ENCODE measurements at regions not wholly inside any gene's neighbourhood (a gene's known extent, or its start where the extent isn't known, plus 50 kb on each side); places are given as distances from the start of the nearest gene placed in this dataset.

DNA sequence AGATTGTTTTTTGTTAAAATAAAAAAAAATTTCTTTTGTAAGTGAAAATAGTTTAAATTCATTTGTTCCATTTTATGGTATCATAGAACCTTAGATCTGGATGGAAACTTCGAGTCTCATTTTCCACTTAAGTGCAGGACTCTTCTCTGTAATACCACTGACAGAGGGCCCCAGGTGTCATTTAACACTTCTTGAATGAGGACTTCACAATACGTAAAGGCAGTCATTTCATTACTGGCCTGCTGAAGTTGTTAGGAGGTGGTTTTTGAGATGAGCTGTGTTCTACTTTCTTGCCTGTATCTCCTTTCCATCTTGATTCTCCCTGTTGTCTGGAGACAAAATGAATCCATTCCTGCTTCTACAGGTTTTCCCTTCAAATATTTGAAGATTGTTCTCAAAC is 455.3 kb downstream of the DMRT2 start:
- TF ChIP-seq, protein P1, sequence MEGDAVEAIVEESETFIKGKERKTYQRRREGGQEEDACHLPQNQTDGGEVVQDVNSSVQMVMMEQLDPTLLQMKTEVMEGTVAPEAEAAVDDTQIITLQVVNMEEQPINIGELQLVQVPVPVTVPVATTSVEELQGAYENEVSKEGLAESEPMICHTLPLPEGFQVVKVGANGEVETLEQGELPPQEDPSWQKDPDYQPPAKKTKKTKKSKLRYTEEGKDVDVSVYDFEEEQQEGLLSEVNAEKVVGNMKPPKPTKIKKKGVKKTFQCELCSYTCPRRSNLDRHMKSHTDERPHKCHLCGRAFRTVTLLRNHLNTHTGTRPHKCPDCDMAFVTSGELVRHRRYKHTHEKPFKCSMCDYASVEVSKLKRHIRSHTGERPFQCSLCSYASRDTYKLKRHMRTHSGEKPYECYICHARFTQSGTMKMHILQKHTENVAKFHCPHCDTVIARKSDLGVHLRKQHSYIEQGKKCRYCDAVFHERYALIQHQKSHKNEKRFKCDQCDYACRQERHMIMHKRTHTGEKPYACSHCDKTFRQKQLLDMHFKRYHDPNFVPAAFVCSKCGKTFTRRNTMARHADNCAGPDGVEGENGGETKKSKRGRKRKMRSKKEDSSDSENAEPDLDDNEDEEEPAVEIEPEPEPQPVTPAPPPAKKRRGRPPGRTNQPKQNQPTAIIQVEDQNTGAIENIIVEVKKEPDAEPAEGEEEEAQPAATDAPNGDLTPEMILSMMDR (IDR thresholded peaks at IDR 0.05; ENCODE audit: insufficient read depth, low read length, poor library complexity, severe bottlenecking): no peak
- no peak for TF ChIP-seq EZH2phosphoT487 (conservative IDR thresholded peaks at IDR 0.05; ENCODE audit: low read length)
